Endothelial cell of umbilical vein (primary cell): ENCODE measurements at regions not wholly inside any gene's neighbourhood (a gene's known extent, or its start where the extent isn't known, plus 50 kb on each side); places are given as distances from the start of the nearest gene placed in this dataset.

Experiments used
- CTCF ChIP-seq, 2 donors: IDR thresholded peaks; 1 replicate in 1 of 2; 2 replicates in 1 of 2; pipeline ENCODE4 v1.5.1; 2011; ENCODE audit warnings: low read length in 2 of 2, mild to moderate bottlenecking in 2 of 2, moderate library complexity in 2 of 2, control low read depth in 1 of 2, inconsistent platforms in 1 of 2, low read depth in 1 of 2; ENCODE audit not compliant: insufficient read depth in 1 of 2; ENCODE audit errors: extremely low read depth in 1 of 2
- EZH2 ChIP-seq: IDR thresholded peaks from 2 replicates; pipeline ENCODE4 v1.6.1; 2012; ENCODE audit warnings: borderline replicate concordance, low read depth, mild to moderate bottlenecking, moderate library complexity, low read length, inconsistent platforms; ENCODE audit not compliant: severe bottlenecking
- FOS ChIP-seq: IDR thresholded peaks from 2 replicates; pipeline ENCODE4 v1.6.1; 2011; ENCODE audit warnings: mild to moderate bottlenecking, low read length, moderate library complexity, borderline replicate concordance; ENCODE audit not compliant: insufficient read depth
- GATA2 ChIP-seq: IDR thresholded peaks from 2 replicates; pipeline ENCODE4 v1.7.0; 2011; ENCODE audit warnings: low read depth, mild to moderate bottlenecking, moderate library complexity, mixed read lengths, low read length; ENCODE audit not compliant: insufficient read length, insufficient read depth
- JUN ChIP-seq: IDR thresholded peaks from 2 replicates; pipeline ENCODE4 v1.6.1; 2011; ENCODE audit warnings: borderline replicate concordance, low read depth; ENCODE audit not compliant: insufficient read length, insufficient read depth
- MAX ChIP-seq: IDR thresholded peaks from 2 replicates; pipeline ENCODE4 v1.6.1; 2011; ENCODE audit not compliant: insufficient read depth, insufficient read length
- MYC ChIP-seq: IDR thresholded peaks from one replicate; pipeline ENCODE4 v1.6.1; 2011; ENCODE audit warnings: mild to moderate bottlenecking, low read depth, low read length
- POLR2A ChIP-seq: IDR thresholded peaks from 2 replicates; pipeline ENCODE4 v1.6.1; 2012; ENCODE audit warnings: low read depth, mild to moderate bottlenecking, control low read depth, low read length
- POLR2AphosphoS5 ChIP-seq: IDR thresholded peaks from 2 replicates; pipeline ENCODE4 v1.6.1; 2012; ENCODE audit warnings: low read depth, mild to moderate bottlenecking, control low read depth, low read length, moderate library complexity; ENCODE audit not compliant: insufficient read depth

GRCh38 chr5:121087560-121087959, 623.5 kb downstream of the PRR16 start:
- TF ChIP-seq CTCF (IDR thresholded peaks at IDR 0.05; ENCODE audit: extremely low read depth in 1 of 2, insufficient read depth in 1 of 2, low read depth in 1 of 2, low read length in 2 of 2) (no peak), EZH2 (no peak), POLR2A (no peak), POLR2AphosphoS5 (no peak), JUN (no peak), MAX (no peak), GATA2 (no peak), MYC (no peak), FOS (no peak)
